ENCODE measurements at regions not wholly inside any gene's neighbourhood (a gene's known extent, or its start where the extent isn't known, plus 50 kb on each side); places are given as distances from the start of the nearest gene placed in this dataset.

DNA sequence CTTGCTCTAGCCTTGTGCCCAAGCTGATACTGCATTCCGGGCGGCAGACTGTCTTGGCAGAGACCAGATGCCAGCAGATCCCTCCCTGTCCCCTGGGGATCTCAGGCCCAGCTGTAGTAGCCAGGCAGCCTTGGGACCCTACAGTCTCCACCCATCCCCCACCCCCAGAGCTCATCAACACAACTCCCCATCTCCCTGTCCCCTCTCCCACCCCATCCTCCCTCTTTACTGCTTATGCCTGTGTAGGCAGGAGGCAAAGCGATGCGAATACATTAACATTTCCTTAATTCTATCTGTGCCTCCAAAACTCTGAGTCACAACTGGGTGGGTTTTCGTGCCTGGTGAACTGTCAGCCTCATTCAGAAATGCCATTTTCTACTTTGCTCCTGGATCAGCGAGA lies 547.6 kb downstream of the BUD13 start:
- H3K4me1 Mint-ChIP-seq = peaks cover 7% of the 10 kb centered on the region
- DNase-seq (ENCODE audit: low spot score in 2 of 2, unreplicated experiment in 2 of 2) = no peak
- H3K9me3 Mint-ChIP-seq = no peaks in the 10 kb centered on the region
- TF ChIP-seq, protein P1, sequence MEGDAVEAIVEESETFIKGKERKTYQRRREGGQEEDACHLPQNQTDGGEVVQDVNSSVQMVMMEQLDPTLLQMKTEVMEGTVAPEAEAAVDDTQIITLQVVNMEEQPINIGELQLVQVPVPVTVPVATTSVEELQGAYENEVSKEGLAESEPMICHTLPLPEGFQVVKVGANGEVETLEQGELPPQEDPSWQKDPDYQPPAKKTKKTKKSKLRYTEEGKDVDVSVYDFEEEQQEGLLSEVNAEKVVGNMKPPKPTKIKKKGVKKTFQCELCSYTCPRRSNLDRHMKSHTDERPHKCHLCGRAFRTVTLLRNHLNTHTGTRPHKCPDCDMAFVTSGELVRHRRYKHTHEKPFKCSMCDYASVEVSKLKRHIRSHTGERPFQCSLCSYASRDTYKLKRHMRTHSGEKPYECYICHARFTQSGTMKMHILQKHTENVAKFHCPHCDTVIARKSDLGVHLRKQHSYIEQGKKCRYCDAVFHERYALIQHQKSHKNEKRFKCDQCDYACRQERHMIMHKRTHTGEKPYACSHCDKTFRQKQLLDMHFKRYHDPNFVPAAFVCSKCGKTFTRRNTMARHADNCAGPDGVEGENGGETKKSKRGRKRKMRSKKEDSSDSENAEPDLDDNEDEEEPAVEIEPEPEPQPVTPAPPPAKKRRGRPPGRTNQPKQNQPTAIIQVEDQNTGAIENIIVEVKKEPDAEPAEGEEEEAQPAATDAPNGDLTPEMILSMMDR (IDR thresholded peaks at IDR 0.05; ENCODE audit: unreplicated experiment) = no peak
- no peak overlapping the region for H3K4me3 Mint-ChIP-seq
- no peak overlapping the region for H3K27ac Mint-ChIP-seq
- peaks cover 6% of the 10 kb centered on the region for H3K27me3 Mint-ChIP-seq (ENCODE audit: low read depth)
- no peaks in the 10 kb centered on the region for H3K36me3 Mint-ChIP-seq

DNA sequence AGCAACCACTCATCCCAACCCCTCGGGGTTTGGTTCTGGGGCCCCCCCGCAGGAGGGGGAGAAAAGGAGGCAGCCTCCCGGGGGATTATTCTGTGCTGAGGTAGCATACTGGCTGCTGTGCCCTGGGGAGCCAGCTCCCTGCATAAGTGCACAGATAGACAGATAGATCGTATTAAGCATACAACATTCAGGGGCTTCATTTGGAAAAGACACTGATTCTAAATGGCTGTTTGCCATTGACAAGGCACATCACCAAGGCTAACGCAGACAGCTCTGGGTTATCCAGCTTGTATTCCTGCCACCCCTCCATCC lies 547.9 kb downstream of the BUD13 start:
- TF ChIP-seq, protein P1 (IDR thresholded peaks at IDR 0.05; ENCODE audit: unreplicated experiment) = no peak
- no peaks in the 10 kb centered on the region for H3K9me3 Mint-ChIP-seq
- H3K27me3 Mint-ChIP-seq (ENCODE audit: low read depth) = peaks cover 6% of the 10 kb centered on the region
- no peak for DNase-seq (ENCODE audit: low spot score in 2 of 2, unreplicated experiment in 2 of 2)
- no peak overlapping the region for H3K4me3 Mint-ChIP-seq
- peaks cover 7% of the 10 kb centered on the region for H3K4me1 Mint-ChIP-seq
- H3K36me3 Mint-ChIP-seq = no peaks in the 10 kb centered on the region
- H3K27ac Mint-ChIP-seq = no peak overlapping the region

DNA sequence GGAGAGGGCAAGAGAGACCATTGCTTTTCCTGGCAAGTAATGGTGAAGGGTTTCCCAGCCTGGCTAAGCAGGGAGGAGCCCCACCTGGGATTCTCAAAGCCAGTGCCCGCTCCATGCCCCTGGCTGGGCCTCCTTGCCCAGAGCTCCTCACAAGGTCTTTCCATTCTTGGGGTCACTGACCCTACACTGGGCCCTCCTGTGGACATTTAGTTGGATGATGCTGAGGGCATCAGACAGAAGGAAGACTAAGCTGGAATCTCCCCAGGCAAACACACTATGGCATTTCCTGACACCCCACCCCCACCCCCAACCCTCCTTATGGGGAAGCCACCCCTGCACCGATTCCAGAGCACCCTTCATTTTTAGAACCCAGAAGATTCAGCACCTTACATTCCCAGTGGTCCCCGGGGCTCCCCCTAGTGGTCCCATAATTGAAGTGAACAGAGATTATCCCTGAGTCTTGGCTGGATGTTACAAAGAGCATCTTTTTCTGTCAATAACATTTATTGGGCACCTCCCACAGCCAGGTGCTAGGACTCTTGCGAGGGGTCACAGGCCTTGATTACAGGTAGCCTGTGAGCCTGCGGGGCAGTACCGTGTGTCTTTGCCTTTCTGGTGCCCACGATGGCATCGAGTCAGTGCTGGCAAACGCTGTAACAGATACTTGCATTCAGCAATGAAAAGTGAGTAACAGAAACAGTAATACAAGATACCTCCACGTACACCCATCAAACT lies 548.5 kb downstream of the BUD13 start:
- peaks cover 7% of the 10 kb centered on the region for H3K4me1 Mint-ChIP-seq
- no peak overlapping the region for H3K4me3 Mint-ChIP-seq
- no peaks in the 10 kb centered on the region for H3K36me3 Mint-ChIP-seq
- H3K27me3 Mint-ChIP-seq (ENCODE audit: low read depth) = peaks cover 6% of the 10 kb centered on the region
- peak in 1 of 2 experiments; percentile 73 for DNase-seq (ENCODE audit: low spot score in 2 of 2, unreplicated experiment in 2 of 2)
- TF ChIP-seq, protein P1 (IDR thresholded peaks at IDR 0.05; ENCODE audit: unreplicated experiment) = peak; percentile 77
- H3K9me3 Mint-ChIP-seq = no peaks in the 10 kb centered on the region
- H3K27ac Mint-ChIP-seq = no peak overlapping the region

DNA sequence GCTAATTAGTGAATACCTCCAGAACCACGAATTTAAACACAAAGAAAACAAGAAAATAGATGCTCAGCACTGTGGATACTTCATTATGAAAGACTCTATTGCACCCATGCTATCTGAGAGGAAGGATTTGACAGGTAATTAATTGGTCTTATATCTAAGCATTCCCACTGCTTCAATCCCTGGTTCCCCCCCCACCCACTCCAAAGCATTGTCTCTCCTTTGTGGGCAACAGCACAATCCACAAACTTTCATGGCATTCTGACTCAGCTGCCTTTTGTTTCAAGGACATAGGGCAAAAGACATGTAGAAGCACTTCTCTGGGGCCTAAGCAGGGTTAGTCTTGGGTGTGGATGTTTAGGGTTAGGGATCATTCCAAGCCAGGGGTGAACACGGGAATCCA lies 551.4 kb downstream of the BUD13 start:
- H3K27ac Mint-ChIP-seq = no peak overlapping the region
- H3K36me3 Mint-ChIP-seq = no peaks in the 10 kb centered on the region
- no peak overlapping the region for H3K4me3 Mint-ChIP-seq
- H3K27me3 Mint-ChIP-seq (ENCODE audit: low read depth) = peaks cover 6% of the 10 kb centered on the region
- peaks cover 7% of the 10 kb centered on the region for H3K4me1 Mint-ChIP-seq
- no peak for DNase-seq (ENCODE audit: low spot score in 2 of 2, unreplicated experiment in 2 of 2)
- TF ChIP-seq, protein P1 (IDR thresholded peaks at IDR 0.05; ENCODE audit: unreplicated experiment) = no peak
- H3K9me3 Mint-ChIP-seq = peaks cover 11% of the 10 kb centered on the region

DNA sequence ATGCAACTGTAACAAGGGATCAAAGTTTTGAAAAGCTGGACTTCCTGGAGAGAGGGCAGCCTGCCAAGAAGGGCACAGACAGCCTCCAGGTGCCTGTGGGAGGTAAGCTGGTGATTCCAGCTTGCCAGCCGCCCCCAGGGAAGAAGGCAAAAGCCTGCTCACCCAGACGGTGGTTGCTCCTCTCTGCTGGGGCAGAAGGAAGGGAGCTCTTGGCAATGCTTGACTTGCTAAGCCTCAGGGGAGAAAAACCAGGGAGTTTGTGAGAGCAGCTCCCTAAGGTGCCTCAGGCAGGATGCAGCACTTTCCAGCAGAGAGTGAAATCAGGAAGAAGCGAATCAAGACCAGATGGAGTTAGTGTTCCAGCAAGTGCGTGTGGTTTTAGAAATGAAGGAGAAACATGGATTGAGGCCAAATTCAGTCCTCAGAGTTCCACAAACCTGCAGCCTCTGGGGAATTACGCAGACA lies 553.6 kb downstream of the BUD13 start:
- Mint-ChIP-seq H3K9me3 (peaks cover 11% of the 10 kb centered on the region), H3K4me3 (no peak overlapping the region), H3K4me1 (no peaks in the 10 kb centered on the region), H3K27me3 (ENCODE audit: low read depth) (peaks cover 6% of the 10 kb centered on the region), H3K27ac (peak overlapping the region; percentile 21), H3K36me3 (no peaks in the 10 kb centered on the region)
- DNase-seq (ENCODE audit: low spot score in 2 of 2, unreplicated experiment in 2 of 2) = no peak
- TF ChIP-seq, protein P1 (IDR thresholded peaks at IDR 0.05; ENCODE audit: unreplicated experiment) = no peak

Data from mesothelial cell of epicardium (in vitro differentiated cells).